ENCODE measurements at regions not wholly inside any gene's neighbourhood (a gene's known extent, or its start where the extent isn't known, plus 50 kb on each side); places are given as distances from the start of the nearest gene placed in this dataset.

DNA sequence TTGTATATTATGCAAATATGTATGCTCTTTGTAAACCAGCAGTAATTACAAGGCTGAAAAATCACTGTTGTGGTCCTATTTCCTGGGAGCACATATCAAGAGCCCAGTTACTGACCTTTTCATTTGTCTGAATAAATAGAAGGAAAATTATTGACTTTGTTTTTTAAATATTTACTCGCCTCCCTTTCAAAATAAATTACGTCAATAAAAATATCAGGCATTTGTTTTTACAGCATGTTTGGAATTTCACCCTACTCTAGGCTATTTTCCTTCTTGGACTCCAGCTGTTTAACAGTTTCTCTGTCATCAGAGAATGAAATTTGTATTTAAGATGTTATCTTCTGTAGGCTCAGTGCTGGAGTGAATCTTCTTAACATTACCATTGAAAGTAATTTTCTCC is 59.9 kb upstream of the LRATD1 start:
- no peak for TF ChIP-seq JUND (IDR thresholded peaks at IDR 0.05; ENCODE audit: low read depth)
- in situ Hi-C loops (cut with HindIII; ENCODE audit: low pct_unique_long_range_greater_than_20kb, low sequenced_read_pairs) = no loop called here
- peak in 1 of 2 experiments; percentile 57 for DNase-seq (ENCODE audit: low read depth in 1 of 2, low spot score in 1 of 2)

- in situ Hi-C loops (cut with HindIII; ENCODE audit: low pct_unique_long_range_greater_than_20kb, low sequenced_read_pairs) = no loop called here
- no peak for TF ChIP-seq JUND (IDR thresholded peaks at IDR 0.05; ENCODE audit: low read depth)
- no peak for DNase-seq (ENCODE audit: low read depth in 1 of 2, low spot score in 1 of 2)
Measured at GRCh38 chr2:14577843-14578242, 54.7 kb upstream of the LRATD1 start.
